ENCODE measurements at regions not wholly inside any gene's neighbourhood (a gene's known extent, or its start where the extent isn't known, plus 50 kb on each side); places are given as distances from the start of the nearest gene placed in this dataset.
"Not testable (repeated sequence)": the region's sequence is repeated elsewhere in the genome, so short reads cannot be mapped to it uniquely, and the experiment has no call there.

DNA sequence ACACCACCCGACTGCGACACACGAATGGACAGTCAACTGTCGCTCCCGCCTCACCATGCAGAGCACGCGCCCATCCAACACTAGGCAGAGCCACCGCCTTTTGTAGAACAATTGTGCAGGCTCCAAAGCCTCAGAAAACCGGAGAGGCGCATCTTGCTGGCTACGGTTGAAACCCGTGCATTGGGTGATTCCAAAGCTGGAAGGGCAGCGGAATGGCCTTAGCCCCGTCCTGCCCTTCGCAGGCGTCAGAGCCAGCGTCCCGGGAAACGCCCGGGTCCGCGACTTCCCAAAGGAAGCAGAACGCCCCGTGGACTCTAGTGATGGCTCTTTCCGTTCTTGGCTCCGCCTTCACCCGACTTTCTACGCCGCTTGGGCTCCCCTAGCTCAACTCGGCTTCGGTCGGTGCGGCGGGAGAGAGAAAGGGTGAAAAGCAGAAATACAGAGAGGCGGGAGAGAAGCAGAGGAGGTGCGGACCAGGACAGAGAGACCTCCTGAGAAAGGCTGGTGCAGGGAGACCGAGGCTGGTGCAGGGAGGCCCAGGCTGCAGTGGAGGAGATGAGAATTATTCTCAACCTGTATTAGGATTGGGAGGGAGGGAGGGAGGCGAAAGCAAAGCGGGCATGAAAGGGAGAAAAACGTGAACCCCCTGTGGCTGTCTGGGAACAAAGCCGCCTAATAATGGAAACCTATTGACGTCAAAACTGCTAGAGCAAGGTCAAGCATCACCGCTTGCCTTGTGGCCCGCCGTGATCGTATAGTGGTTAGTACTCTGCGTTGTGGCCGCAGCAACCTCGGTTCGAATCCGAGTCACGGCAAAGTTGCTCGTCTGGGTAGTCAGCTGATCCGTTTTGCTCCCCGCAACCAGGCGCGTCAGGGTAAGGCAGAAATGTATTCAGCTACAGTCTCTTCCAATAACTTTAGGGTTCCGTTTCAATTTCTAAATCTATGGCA, 99.5 kb downstream of the PRKAB2 start:
- DNase-seq (ENCODE audit: extremely low read depth in 1 of 11, low read depth in 9 of 11, low spot score in 4 of 11) = no peak

DNA sequence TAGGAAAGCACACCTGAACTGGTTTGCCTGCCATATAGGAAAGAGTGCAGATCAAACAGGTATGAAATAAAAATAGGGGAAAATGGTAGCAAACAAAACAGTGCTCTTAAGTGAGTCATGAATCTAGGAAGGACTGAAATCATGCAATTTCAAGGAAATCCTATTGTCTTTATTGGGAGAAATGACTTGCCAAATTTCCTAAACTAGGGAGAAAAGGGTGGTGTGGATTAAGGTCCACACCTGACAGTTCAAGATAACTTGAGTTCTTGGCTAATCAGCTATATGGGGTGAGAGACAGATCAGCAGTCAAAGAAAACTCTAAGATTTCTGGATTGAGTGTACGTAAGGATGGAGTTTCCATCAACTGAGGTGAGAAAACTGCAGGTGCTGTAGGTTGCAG, 101.1 kb downstream of the PRKAB2 start:
- no peak for DNase-seq (ENCODE audit: extremely low read depth in 1 of 11, low read depth in 9 of 11, low spot score in 4 of 11)

DNA sequence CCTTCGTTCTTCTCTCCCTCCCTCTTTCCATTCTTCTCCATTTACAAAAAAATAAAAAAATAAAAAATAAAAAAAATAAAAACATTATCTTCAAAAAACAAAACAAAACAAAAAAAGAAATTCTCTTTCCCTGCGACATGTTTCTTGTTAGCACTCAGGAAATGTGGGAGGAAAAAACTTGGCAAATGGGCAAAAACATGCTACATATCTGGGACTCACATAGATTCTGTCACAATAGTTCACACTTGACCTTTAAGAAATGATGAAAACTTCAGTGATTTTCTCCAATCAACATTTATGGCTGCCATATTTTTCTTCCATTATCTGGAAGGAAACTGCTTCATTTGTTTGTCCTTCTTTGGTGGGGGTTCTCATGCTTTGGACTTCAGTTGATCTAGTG, 109.3 kb downstream of the PRKAB2 start:
- no peak for DNase-seq (ENCODE audit: extremely low read depth in 1 of 11, low read depth in 9 of 11, low spot score in 4 of 11)

DNA sequence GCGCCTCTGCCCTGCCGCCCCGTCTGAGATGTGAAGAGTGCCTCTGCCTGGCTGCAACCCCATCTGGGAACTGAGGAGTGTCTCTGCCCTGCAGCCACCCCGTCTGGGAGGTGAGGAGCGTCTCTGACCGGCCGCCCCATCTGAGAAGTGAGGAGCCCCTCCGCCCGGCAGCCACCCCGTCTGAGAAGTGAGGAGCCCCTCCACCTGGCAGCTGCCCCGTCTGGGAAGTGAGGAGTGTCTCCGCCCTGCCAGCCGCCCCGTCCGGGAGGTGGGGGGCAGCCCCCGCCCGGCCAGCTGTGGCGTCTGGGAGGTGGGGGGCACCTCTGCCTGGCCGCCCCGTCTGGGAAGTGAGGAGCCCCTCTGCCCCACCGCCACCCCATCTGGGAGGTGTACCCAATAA, 110.4 kb downstream of the PRKAB2 start:
- not testable (repeated sequence) for DNase-seq (ENCODE audit: extremely low read depth in 1 of 11, low read depth in 9 of 11, low spot score in 4 of 11)

DNA sequence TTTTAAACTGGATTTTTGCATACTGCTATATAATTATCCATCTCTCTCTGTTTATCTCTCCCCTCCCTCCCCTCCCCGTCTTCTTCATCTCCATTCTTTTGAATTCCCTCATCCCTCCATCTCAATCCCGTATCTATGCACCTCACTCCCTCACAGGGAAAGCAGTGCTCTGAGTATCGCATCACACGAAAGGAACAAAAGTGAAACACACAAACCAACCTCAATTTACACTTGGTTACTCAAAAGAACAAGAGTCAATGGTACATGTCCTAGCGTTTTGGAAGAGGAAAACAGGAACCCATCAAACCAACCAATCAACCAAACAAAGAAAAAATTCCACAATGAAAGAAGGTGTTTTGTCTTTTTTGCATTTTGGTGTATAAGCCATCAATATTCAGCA, 115.1 kb downstream of the NBPF12 start:
- DNase-seq (ENCODE audit: extremely low read depth in 1 of 11, low read depth in 9 of 11, low spot score in 4 of 11) = no peak

DNA sequence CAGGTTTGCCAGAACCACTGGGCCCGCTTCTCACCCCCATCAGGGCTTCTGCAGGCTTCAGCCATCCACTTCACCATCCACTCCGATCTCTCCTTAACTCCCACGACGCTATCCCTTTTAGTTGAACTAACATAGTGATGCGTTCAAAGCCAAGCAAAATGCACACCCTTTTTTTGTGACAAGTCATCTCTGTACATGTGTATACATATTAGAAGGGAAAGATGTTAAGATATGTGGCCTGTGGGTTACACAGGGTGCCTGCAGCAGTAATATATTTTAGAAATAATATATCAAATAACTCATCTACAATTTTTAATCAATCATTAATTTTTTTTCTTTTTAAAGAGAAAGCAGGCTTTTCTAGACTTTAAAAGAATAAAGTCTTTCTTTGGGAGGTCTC, 114.6 kb downstream of the NBPF12 start:
- DNase-seq (ENCODE audit: extremely low read depth in 1 of 11, low read depth in 9 of 11, low spot score in 4 of 11) = no peak

DNA sequence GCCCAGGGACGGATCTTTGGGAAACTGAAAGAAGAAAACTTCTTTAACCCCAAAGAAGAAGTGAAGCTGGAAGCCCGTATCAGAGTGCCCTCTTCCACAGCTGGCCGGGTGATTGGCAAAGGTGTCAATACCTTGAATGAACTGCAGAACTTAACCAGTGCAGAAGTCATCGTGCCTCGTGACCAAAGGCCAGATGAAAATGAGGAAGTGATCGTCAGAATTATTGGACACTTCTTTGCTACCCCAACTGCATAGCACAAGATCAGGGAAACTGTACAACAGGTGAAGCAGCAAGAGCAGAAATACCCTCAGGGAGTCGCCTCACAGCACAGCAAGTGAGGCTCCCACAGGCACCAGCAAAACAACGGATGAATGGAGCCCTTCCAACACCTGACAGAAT, 114.0 kb downstream of the NBPF12 start:
- no peak for DNase-seq (ENCODE audit: extremely low read depth in 1 of 11, low read depth in 9 of 11, low spot score in 4 of 11)

DNA sequence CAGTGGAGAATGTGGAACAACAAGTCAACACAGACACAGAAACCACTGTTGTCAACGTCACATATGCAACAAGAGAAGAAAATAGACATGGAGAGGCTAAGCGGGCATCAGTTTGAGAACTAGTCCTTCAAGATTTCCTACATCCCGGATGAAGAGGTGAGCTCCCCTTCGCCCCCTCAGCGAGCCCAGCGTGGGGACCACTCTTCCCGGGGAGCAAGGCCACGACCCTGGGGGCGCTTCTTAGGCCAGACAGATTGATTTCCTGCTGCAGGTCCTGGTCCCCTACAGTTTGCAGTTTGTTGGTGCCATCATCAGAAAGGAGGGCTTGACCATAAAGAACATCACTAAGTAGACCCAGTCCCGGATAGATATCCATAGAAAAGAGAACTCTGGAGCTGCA, 113.0 kb downstream of the NBPF12 start:
- DNase-seq (ENCODE audit: extremely low read depth in 1 of 11, low read depth in 9 of 11, low spot score in 4 of 11) = no peak

DNA sequence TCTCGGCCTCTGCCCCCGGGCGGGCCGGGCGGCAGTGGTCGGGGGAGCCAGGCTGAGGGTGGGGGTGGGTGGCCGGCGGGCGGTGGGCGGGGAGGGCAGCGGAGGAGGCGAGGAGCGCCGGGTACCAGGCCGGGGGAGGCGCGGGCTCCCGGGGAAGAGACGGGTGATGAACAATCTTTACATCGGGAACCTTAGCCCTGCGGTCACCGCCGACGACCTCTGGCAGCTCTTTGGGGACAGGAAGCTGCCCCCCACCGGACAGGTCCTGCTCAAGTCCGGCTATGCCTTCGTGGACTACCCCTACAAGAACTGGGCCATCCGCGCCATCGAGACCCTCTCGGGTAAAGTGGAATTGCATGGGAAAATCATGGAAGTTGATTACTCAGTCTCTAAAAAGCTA, 112.5 kb downstream of the NBPF12 start:
- DNase-seq (ENCODE audit: extremely low read depth in 1 of 11, low read depth in 9 of 11, low spot score in 4 of 11) = no peak

DNA sequence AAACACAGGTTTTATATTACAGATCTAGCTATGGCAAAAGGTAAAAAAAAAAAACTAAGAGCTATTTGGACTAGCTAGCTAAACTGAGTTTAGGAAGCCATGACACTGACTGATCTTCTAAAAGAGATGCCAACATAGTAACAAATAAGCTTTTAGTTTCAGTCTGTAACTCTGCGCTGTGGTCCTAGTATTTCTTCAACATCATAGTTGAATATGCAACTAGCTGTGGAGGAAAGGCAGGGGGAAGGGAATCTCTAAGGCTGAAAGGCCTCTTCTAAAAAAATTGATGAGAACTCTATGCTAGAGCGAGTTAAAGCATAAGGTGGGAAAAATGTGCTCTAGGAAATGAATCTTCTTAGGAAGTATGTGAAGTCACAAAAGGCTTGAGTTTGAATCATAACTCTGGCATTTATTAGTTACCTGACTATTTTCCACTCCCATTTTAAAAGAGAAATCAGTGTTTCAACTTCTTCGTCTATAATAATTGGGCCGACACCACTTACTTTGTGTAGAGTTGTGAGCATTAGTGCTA, 108.8 kb downstream of the NBPF12 start:
- DNase-seq (ENCODE audit: extremely low read depth in 1 of 11, low read depth in 9 of 11, low spot score in 4 of 11) = not testable (repeated sequence)

DNA sequence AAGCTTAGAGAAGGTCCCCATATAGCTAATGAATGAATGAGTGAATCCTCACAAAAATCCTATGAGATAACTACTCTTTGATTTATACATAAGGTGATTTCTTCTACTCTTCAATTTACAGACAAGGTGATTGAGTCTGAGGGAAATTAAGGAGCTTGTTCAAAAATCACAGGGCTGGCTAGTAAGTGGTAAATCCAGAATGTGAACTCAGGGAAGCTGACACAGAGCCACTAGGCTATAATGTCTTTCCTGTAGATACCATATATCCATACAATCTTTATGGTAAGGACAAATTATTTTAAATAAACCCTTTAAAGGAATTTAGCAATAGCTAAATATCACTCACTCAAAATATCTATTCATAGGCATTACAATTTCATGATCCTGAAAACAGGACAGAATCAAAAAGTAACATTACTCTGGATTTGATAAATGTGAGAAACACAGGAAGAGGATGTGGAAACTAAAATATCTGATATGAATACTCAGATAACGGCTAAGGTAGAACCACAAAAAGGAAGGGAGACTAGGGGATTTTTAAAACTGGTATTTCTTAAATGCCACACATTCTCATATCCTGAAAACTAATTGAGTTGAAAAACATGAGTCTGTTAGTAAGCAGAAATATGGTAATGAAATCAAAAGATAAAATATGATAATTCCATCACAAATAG, 108.2 kb downstream of the NBPF12 start:
- no peak for DNase-seq (ENCODE audit: extremely low read depth in 1 of 11, low read depth in 9 of 11, low spot score in 4 of 11)

All from renal cortex interstitium (tissue), 11 donors.